ENCODE measurements at regions not wholly inside any gene's neighbourhood (a gene's known extent, or its start where the extent isn't known, plus 50 kb on each side); places are given as distances from the start of the nearest gene placed in this dataset.
"Not testable (repeated sequence)": the region's sequence is repeated elsewhere in the genome, so short reads cannot be mapped to it uniquely, and the experiment has no call there.

- no peak for DNase-seq (ENCODE audit: low spot score)
Measured at GRCh38 chr10:121378251-121378801, 219.9 kb downstream of the FGFR2 start.

GRCh38 chr10:121379013-121379412 is 219.2 kb downstream of the FGFR2 start:
- no peak for DNase-seq (ENCODE audit: low spot score)

DNA sequence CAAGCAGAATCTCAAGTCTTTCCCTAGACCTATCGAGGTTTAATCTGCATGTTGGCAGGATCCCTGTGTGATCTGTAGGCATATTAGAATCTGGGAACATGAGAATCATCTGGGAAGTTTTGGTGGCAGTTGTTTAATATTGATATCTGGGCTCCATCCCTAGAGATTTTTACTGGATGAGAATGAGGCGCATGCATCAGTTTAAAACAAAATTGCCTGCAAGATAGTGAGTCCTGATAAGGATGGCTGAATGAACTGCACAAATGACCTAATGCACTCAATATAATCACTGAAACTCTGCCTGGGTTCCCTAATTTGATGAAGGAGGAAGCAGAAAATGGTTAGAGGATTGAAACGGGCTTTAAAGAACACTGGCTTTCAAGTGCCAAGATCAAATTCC is 218.0 kb downstream of the FGFR2 start:
- DNase-seq (ENCODE audit: low spot score), result no peak

DNA sequence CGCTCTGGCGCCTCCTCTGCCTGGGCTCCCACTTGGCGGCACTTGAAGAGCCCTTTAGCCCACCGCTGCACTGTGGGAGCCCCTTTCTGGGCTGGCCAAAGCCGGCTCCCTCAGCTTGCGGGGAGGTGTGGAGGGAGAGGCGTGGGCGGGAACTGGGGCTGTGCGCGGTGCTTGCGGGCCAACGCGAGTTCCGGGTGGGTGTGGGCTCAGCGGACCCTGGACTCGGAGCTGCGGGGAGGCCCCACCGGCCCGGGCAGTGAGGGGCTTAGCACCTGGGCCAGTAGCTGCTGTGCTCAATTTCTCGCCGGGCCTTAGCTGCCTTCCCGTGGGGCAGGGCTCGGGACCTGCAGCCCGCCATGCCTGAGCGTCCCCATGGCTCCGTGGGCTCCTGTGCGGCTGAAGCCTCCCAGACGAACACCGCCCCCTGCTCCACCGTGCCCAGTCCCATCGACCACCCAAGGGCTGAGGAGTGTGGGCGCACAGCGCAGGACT is 216.2 kb downstream of the FGFR2 start:
- DNase-seq (ENCODE audit: low spot score), result not testable (repeated sequence)

DNA sequence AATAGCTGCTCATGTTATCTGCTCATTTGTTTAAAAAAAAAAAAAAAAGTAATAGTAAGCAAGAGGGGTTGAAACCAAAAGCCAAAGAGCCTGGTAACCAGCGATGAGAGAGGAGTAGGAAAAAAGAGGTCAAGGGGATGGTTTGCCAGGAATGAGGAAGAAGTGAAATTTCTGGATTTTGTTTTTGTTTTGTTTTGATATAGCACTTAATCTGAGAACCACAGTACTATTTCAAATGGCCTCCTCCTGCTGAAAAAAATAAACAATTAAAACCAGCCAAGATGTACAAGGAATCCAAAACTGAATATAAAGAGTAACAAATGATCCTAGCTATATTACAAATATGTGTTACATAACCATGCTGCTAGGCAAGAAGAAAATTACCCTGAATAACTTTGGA is 213.1 kb downstream of the FGFR2 start:
- DNase-seq (ENCODE audit: low spot score), result no peak

- DNase-seq (ENCODE audit: low spot score), result no peak
Measured at GRCh38 chr10:121392657-121393056, 205.6 kb downstream of the FGFR2 start.

DNA sequence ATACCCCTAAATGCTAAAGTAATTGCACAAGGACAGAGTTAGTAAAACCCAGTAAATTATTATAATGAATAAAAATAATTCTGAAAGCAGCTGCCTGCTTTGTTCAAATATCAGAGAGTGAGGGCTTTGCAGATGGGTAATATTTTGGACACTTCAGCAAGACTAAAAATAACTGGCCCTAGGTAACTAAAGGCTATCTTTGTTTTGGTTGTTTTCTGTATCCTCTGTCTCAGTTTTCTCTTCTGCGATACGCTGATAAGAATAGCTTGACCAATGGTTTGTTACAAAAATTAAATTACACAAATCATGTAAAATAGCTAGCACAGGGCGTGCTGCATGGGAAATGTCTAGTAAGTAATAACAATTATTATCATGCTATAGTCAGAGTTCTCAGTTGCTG is 204.7 kb downstream of the FGFR2 start:
- no peak for DNase-seq (ENCODE audit: low spot score)

GRCh38 chr10:121400507-121400906 is 197.7 kb downstream of the FGFR2 start:
- DNase-seq (ENCODE audit: low spot score), result not testable (repeated sequence)

DNA sequence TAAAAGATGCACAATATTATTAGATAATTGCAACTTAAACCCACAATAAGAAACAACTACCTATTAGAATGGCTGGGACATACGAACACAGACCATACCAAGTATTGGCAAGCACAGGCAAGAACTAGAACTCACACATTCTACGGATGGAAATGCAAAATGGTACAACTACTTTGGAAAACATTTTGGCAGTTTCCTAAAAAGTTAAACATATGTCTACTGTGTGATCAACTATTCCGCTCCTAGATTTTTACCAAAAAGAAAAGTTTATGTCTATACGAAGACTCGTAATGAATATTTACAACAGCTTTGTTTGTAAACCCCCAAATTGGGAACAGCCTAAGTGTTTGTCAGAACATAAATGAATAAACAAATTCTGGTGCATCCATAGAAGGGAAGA is 194.7 kb downstream of the FGFR2 start:
- no peak for DNase-seq (ENCODE audit: low spot score)

DNA sequence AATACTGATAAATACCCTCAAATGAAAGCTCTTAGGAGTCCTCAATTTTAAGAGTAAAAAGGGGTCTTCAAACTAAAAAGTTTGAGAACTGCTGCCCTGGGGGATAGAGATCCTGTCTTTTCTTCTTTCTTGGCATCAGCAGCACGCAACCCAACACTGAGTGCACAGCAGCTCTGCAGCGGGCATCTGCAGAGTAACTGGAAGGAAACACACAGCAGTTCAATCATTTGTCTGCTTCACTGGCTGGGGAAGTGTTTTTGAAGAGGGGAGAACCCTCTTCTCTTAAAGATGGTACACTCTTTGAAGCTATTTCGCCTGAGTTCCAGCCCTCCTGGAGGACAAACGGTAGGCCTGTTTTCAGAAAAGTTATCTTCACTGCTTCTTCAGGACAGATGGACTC is 193.6 kb downstream of the FGFR2 start:
- DNase-seq (ENCODE audit: low spot score), result no peak

DNA sequence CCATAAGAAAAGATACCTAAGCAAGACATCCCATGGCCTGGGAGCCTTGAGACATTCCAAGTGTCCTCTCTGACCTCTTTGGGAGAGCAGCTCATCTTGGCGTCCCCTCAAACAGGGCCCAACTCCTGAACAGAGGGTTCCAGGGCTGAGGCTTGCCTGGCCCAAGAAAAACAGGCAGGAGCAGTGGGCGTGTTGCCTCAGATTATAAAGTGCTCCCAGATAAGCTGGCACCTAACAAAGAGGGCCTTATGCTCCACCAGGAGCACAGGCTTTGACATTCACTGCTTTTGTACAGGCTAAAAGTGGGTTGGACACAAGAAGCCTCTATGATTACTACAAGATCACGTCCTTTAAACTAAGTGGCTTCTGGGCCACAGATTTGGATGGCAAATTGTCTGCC is 193.1 kb downstream of the FGFR2 start:
- DNase-seq (ENCODE audit: low spot score), result no peak

GRCh38 chr10:121405549-121405948 is 192.7 kb downstream of the FGFR2 start:
- no peak for DNase-seq (ENCODE audit: low spot score)

DNA sequence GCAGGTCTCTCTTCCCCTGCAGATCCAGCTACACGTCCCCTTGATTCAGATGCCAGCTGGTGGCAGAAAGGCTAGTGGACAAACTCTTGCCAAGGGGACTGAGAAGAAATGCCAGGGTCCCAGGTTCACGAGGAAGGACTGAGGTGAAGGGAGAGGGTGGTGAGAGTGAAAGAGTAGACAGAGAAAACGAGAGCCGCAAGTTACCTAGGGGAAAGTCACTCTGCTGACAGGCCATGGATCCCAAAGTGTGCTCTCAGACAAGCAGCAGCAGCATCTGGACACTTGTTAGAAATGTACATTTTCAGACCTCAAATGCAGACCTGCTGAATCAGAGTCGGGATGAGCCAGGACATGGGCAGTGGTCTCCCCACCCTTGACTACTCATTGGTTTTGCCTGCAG is 192.3 kb downstream of the FGFR2 start:
- DNase-seq (ENCODE audit: low spot score), result no peak

- peak; percentile 25 for DNase-seq (ENCODE audit: low spot score)
Measured at GRCh38 chr10:121406823-121407545, 191.3 kb downstream of the FGFR2 start.

- no peak for DNase-seq (ENCODE audit: low spot score)
Measured at GRCh38 chr10:121409466-121410104, 188.7 kb downstream of the FGFR2 start.

DNA sequence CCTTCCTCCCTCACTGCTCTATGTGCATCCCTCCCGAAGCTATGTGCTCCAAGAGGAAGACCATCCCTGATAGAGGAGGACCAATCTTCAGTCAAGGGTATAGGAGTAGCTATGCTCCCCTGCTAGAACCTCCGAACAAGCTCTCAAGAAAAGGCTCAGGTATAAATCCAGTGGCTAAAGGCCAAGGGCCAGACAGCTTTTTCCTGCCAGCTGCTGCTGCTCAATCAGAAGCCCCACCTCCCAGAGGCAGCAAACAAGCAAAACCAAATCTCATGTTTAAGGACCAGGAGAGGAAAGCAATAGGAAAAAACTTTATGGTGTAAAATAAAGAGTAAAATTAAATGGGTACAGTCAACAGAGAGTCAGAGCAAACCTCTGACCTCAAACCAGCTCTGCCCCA is 187.2 kb downstream of the FGFR2 start:
- DNase-seq (ENCODE audit: low spot score), result no peak

DNA sequence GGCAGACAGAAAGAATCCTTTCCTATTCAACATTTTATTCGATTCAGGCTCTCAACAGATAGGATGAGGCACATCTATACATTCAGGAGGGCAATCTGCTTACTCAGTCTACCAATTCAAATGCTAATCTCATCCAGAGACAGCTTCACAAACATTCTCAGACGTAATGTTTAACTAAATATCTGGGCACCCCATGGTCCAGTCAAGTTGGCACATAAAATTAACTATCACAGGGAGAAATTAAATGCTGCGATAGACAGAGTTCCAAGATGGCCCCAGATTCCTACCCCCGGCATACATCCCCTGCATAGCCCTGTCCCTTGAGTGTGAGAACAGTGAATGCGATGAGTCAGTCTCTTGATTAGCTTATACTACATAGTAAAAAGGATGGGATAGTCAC is 184.3 kb downstream of the FGFR2 start:
- DNase-seq (ENCODE audit: low spot score), result no peak

DNA sequence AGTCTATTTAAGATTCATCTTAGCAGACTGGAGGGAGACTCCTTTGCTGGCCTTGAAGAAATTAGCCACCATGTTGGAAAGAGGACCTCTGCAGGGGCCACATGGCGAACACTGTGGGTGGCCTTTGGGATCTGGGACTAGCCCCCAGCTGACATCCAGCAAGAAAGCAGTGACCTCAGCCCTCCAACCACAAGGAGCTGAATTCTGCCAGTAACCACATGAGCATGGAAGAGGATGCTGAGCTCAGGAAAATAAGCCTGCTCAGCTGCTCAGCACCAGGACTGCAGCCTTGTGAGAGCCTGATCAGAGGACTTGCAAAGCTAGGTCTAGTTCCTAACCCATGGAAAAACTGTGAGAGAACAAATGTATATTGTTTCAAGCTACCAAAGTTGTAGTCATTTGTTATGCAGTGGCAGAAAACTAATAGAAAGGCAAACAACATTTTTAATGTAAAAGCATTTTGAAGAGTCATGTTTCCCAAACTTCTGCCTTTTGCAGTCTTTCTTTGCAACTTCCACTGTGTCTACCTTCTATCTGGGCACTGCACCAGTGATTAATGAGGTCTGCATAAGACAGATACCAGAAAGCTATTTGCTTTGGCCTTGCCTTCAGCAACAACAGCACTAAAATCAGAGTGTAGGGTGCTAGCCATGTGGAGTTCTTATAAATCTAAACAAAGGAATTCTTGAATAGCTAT is 183.7 kb downstream of the FGFR2 start:
- DNase-seq (ENCODE audit: low spot score), result no peak

DNA sequence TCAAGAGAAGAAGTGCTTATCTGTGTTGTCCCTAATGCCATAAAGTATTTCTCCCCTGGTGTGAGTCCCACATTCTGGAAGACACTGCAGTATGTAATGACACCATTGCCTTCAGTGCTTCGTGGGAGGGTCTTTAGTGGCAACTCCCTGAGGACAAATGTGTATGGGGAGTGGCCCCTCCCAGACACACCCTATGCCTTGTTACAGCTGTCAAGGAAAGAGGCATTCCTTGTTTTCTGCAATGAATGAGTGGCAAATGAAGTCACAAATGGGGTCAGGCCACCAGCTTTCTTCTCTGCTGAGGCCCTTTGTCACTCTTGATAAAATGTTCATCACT is 183.2 kb downstream of the FGFR2 start:
- DNase-seq (ENCODE audit: low spot score), result no peak

GRCh38 chr10:121416071-121416470 is 182.2 kb downstream of the FGFR2 start:
- DNase-seq (ENCODE audit: low spot score), result no peak

DNA sequence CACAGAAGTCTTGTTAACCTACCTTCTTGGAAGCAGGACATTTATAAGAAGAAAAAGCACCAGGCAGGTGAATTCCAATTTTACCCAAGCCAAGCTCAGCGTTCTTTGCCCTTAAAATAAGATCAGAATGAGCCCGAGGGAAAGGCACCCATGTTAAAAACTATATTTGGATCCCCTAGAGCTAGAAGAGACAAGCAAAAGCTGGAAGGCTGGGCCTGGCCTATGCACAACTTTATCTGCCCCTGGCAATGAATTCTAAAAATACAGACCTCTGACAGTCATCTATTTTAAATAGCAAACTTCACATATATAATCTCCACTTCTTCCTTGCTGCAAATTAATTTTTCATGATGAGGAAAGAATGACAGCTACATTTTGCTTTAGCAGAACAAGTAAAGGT is 180.9 kb downstream of the FGFR2 start:
- no peak for DNase-seq (ENCODE audit: low spot score)

DNA sequence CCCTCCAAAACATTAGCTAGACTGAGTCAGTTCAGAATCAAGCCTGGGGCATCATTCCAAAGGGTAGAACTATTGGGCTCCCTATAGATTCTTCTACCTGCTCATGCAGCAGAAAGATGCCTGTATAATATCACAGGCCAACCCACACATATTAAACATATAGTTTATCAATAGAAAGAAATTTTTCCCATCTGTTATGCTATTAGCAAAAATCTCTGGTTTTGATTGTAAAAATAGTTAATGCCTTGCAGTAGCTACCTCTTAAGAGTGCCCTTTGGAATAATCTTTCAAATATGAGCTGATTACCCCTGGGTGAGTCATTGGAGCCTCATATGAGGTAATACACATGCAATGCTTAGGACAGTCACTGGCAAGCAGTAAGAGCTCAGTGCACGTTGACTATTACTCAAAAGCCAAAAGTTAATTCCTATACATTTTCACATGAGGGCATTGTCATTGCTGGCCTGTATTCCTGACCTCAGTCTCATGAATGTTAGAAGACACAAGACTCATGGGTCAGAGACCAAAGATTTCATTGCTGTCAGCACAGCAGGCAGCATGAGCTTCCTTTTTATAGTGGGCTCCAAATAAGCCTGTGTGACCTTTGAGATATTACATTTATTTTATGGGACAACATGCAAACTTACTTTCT is 180.0 kb downstream of the FGFR2 start:
- peak; percentile 78 for DNase-seq (ENCODE audit: low spot score)

- no peak for DNase-seq (ENCODE audit: low spot score)
Measured at GRCh38 chr10:121420006-121420405, 178.2 kb downstream of the FGFR2 start.
